Breast epithelium (tissue), 3 donors: ENCODE measurements at regions not wholly inside any gene's neighbourhood (a gene's known extent, or its start where the extent isn't known, plus 50 kb on each side); places are given as distances from the start of the nearest gene placed in this dataset.

Source experiments
- CTCF ChIP-seq, 3 donors: fragments of 450-650 bp; IDR thresholded peaks; one replicate each; pipeline ENCODE4 v1.5.1; 2016 to 2017; ENCODE audit warnings: antibody characterized with exemption in 3 of 3, mild to moderate bottlenecking in 3 of 3, moderate library complexity in 3 of 3
- POLR2A ChIP-seq: fragments of 450-650 bp; IDR thresholded peaks from one replicate; pipeline ENCODE4 v1.6.1; 2016; ENCODE audit warnings: antibody characterized with exemption, mild to moderate bottlenecking, moderate library complexity
- POLR2AphosphoS5 ChIP-seq, 3 donors: sonication (generic); formaldehyde crosslinking; IDR thresholded peaks; one replicate each; pipeline ENCODE4 v1.6.1; 2017; ENCODE audit warnings: antibody characterized with exemption in 3 of 3

GRCh38 chr2:144161061-144161460 lies 358.9 kb downstream of the ZEB2 start:
- TF ChIP-seq CTCF (IDR thresholded peaks at IDR 0.05) (no peak), POLR2A (no peak), POLR2AphosphoS5 (IDR thresholded peaks at IDR 0.05) (no peak)
